GM18502 (cell line): ENCODE measurements at regions not wholly inside any gene's neighbourhood (a gene's known extent, or its start where the extent isn't known, plus 50 kb on each side); places are given as distances from the start of the nearest gene placed in this dataset.
"Not testable (repeated sequence)": the region's sequence is repeated elsewhere in the genome, so short reads cannot be mapped to it uniquely, and the experiment has no call there.

Experiments used
- ATAC-seq: cut with Tn5 transposase; IDR thresholded peaks from one replicate; pipeline ENCODE4 v1.9.1; 2021; ENCODE audit warnings: mild to moderate bottlenecking; ENCODE audit not compliant: unreplicated experiment, poor library complexity

DNA sequence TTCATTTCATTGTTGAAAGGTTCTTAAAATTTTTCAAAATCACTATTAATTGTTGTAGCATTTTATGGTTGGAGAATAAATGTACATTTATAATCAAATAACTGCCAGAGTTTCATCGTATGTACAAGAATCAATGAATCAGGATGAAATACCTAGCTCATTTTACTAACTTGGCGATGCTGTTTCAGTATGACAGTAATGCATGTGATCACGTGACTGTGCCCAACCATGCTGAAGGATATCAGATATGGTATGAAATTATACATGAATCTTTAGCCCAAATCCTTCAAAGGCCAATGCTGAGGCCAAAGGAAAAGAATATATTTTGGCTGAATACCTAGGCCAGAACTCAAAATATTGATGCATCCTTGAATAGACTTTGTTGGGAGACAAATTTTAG, 288.3 kb upstream of the TGFBR2 start:
- no peak for ATAC-seq

DNA sequence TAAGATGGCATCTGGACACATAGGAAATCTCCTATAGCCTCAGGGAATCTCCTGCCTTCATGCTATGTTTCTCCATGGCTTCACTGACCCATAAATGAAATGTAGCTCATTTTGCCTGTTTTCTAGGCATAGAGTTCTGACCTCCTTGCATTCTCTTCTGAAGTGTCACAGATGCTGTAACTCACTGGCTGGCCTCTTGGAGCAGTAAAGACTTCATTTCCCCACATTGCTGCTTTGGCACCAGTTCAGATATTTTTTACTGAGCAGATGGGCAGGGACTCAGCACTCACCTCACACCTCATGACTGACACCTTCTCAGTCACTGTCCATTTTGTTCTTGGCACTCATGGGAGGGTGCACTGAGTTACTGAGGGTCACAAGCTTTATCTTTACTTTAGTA, 286.7 kb upstream of the TGFBR2 start:
- ATAC-seq = peak; percentile 79

DNA sequence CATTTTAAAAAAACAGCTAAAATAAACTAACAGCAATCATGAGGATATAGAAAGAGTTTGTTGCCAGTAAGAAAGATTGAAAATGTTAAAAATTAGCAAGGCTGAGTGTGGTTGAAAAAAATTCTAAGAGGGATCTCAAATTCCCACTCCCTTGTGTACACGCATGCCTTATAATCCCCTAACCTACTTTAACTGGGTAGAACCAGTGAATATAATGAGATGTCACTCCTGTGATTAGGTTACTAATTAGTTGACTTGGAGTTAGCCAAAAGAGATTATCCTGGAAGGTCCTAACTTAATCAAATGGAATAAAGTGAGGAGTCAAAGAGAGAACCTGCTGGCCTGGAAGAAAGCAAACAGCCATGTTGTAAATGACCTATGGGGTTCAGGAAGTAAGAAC, 286.0 kb upstream of the TGFBR2 start:
- ATAC-seq = no peak

- no peak for ATAC-seq
These were observed 285.3 kb upstream of the TGFBR2 start for GRCh38 chr3:30321065-30321464.

GRCh38 chr3:30323649-30324048, 282.8 kb upstream of the TGFBR2 start:
- not testable (repeated sequence) for ATAC-seq

- no peak for ATAC-seq
These were observed 281.8 kb upstream of the TGFBR2 start for GRCh38 chr3:30324587-30324986.

DNA sequence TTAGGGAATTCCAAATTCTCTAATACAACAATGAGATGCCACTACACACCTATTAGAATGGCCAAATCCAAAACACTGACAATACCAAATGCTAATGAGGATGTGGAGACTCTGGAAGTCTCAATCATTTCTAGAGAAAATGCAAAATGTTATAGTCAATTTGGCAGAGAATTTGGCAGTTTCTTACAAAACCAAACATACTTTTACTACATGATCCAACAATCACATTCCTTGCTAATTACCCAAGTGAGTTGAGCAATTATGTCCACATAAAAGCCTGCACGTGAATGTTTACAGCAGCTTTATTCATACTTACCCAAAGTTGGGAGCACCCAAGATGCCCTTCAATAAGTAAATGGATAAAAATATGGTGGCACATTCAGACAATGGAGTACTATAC, 278.4 kb upstream of the TGFBR2 start:
- not testable (repeated sequence) for ATAC-seq

DNA sequence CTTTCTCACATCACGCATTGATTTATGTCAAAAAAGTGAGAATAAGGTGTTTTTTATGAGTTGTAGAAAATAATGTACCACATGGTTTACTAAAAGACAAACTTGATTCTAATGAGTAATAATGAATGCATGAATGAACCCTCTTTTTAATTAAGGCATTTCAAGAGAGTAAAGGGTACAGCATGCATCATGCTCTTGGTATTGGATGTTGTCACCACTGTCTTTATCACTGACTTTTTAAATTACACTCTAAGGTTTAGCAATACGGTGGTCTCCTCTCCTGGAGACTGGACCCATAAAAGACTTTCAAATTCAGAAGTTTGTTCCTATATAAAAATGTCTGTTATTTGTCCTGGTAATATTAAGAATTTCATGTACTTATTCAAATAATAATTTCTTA, 277.5 kb upstream of the TGFBR2 start:
- not testable (repeated sequence) for ATAC-seq

DNA sequence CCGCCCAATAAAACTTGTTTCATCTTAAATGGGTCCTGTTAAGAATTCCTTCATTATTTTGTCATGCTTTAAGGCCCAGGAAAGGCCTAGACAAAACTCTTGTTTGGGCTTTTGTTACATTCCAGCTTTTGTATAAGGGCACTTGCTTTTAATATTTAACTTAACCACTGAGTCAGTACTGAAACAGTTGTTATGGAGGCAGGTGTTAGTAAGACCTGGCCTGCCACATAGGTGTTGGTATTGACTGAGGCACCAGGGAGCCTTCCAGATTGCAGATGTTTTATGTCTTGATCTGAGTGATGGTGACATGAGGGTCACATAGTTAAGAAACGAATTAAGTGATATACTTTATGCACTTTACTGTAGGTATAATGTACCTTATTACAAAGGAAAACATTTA, 274.9 kb upstream of the TGFBR2 start:
- no peak for ATAC-seq

GRCh38 chr3:30332196-30333021, 274.0 kb upstream of the TGFBR2 start:
- ATAC-seq = no peak

DNA sequence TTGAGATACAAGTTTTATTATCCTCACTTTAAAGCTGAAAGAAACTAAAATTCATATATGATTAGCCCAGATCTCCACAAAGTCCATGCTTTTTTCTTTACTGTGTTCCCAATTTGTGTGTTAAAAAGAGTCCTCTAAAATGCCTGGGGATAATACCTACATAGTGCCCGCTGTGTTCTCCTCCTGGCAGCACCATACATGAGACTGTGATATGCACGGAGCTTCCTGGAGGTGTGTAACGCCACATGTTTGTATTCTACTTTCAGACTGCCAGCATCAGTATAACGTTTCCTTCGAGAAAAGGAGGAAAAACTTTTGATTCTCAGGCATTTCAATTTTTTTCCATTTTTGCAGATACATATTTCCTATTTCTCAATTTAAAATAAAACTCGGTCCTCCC, 273.3 kb upstream of the TGFBR2 start:
- ATAC-seq = no peak

DNA sequence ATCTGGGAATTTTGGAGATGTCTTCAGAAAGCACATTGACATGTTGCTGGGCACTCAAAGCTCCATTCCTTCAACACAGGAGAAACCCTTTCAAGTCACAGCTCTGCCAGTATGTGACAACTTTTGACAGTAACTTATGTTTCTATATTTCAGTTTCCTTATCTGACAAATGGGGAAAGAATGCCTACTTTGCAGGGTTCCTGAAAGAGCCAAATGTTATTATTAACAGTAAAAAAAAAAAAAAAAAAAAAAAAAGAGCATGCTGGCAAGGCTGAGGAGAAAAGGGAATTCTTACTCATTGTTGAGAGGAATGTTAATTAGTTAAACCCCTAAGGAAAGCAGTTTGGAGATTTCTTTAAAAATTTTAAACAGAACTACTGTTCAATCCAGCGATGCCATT, 272.5 kb upstream of the TGFBR2 start:
- ATAC-seq = no peak

- ATAC-seq = no peak
These were observed 265.9 kb upstream of the TGFBR2 start for GRCh38 chr3:30340500-30340899.

DNA sequence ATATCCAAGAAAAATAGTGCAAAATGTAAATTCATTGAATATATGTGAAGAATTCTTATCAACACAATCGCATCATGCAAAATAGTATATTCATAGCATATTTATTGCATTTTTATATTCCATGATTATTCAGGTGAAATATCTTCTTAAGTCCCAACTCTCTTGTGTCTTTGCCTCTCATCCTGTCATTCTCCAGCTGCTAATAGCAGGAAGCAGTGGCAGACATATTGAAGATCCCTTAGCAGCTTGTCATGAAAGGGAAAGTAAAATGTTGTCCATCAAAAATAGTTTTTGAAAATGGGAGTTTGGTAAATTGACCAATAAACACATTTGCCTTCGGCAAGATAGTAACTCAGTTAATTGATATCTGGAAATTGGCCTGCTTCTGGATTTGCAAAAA, 265.3 kb upstream of the TGFBR2 start:
- ATAC-seq = no peak

DNA sequence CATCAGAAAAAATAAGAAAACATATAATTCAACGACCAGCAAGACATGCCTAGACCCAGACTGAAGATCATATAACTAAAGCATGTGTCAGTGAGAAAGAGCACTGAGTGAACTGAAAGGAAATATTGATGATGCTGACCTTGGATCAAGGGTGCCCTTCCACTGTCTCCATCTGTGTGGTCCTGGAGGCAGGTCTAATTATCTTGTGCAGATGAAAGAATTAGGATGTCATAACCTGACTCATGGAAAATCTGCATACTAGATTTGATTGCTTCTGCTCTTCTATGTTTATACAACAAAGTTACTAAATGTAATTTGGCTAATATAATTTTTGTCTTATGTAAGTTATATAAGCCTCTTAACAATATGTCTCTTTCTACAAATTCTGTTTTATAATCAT, 264.6 kb upstream of the TGFBR2 start:
- no peak for ATAC-seq

- no peak for ATAC-seq
These were observed 263.9 kb upstream of the TGFBR2 start for GRCh38 chr3:30342318-30343060.

DNA sequence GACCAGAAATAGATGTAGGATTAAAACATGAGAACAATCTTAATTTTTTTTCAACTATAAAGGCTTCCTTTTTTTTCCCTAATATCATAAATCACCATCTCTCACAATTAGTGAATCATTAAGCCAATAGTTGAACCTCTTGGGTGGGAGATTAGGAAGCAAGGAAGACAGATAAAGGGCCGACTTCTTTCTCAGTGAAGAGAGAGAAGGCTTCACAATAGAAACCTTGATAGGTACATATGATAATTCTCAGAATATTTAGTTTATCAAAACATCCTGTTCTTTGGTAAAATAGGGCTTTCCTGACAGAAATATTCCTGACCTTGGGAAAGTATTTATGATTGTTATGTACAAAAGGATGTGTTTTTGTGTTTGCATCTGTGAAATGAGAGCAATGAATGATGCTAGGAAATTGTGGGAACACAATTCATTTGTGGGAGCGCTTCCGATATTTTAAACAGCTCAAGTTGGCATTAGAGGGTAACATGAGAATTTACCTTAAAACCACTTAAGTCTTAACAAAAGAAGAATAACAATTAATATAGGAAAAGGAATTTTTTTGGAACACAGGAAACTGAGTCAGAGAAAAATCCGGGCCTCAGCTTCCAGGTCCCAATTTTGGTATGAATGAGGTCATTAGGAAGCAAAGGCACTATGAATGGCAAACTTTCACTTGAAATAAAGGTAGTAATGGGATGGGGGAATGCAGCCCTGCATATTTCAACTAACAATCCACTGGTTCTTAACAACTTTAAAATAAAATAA, 263.2 kb upstream of the TGFBR2 start:
- no peak for ATAC-seq

DNA sequence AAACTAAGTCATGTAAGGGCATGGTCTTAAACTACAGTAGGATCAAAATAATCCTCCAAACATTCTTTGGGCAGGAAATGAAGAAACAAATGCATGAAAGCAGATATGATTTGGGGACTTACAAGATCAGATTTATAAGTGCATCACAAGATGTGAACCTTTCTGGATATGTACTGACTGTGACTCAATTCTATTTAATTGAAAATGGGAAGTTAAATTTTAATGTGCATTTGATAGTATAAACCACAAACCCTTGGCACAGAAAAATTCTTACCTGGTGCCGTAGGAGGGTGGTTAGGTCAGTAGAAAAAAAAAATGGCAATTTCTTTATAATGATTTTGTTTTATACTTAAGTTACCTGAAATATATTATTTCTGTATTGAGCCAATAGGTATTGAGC, 262.5 kb upstream of the TGFBR2 start:
- ATAC-seq = no peak

- ATAC-seq = no peak
These were observed 262.1 kb upstream of the TGFBR2 start for GRCh38 chr3:30344288-30344687.

- ATAC-seq = no peak
These were observed 259.5 kb upstream of the TGFBR2 start for GRCh38 chr3:30346933-30347320.

DNA sequence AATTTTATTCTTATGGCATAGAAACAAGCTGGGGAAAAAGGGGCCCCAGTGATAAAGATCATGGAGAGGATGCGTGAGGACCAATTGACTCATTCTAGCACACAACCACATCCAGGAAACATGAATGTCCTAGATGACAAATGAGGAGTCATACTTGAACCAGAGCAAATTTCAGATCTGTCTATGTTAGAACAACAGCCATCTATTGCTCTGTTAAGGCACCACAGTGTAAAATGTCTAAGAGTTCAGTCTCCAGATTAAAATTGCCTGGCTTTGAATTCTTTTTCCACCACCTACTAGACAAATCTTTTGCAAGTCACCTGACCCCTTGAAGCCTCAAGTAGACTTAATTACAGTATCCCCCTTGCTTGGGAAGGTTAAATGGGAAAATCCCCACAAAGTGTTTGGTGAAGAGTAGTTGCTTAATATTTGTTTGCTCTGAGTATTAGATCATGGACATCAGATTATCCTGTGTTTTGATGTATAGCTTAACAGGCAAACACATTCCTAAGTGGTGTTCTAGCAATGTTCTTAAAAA, 258.7 kb upstream of the TGFBR2 start:
- peak; percentile 96 for ATAC-seq
